K562 (cell line): ENCODE measurements at regions not wholly inside any gene's neighbourhood (a gene's known extent, or its start where the extent isn't known, plus 50 kb on each side); places are given as distances from the start of the nearest gene placed in this dataset.

Source experiments
- ATAC-seq: fragments of 200-7000 bp; cut with Tn5 transposase; 3 replicates; pipeline ENCODE4 v1.9.1; 2020; ENCODE audit warnings: moderate library complexity
- BruUV-seq: library from RNA; stranded (reverse); fragments of 400-500 nt; replicated peaks from 2 replicates; lab custom pipeline; 2021; lab: Mats Ljungman, UMichigan
- CTCF ChIA-PET: fragments of 300-600 bp; formaldehyde crosslinking; extraction: SDS; loops from one replicate; lab custom pipeline; 2021; ENCODE audit warnings: low intra/inter-chr PET ratio; lab: Yijun Ruan, JAX
- POLR2A ChIA-PET: fragments of 300-600, 350-650 bp; sonication (Branson Sonifier 250); formaldehyde crosslinking; extraction: SDS; loops from one replicate; lab custom pipeline; 2021; ENCODE audit warnings: antibody characterized with exemption, inconsistent platforms; lab: Yijun Ruan, JAX
- DNase-seq, 4 experiments: peaks; one replicate each; pipeline versions ENCODE4 v3.0.0 to v3.0.0-alpha.2; 2011 to 2018; ENCODE audit warnings: low spot score in 3 of 4, mixed read lengths in 3 of 4; ENCODE audit errors: extremely low read depth in 1 of 4
- FAIRE-seq: peaks from 2 replicates; lab custom pipeline; 2011; peaks lifted over from hg19 to GRCh38; lab: Jason Lieb, UNC
- H2AFZ ChIP-seq: 2 replicates; pipeline ENCODE4 v1.6.0; 2011; ENCODE audit warnings: low read depth, low read length, control low read depth, inconsistent platforms
- H3K27ac ChIP-seq: fragments of 200-600 bp; 3 replicates; pipeline ENCODE4 v1.8.0; 2011; ENCODE audit warnings: low read depth, mild to moderate bottlenecking, control low read depth, inconsistent platforms, low read length, moderate library complexity, mixed read lengths; ENCODE audit errors: extremely low read depth
- H3K27me3 ChIP-seq, 2 experiments: fragments of 300-600 bp in 1 of 2; 2 replicates in 1 of 2; 3 replicates in 1 of 2; pipeline versions ENCODE4 v1.6.0 to v1.8.0; 2011; ENCODE audit warnings: inconsistent platforms in 2 of 2, low read length in 2 of 2, mild to moderate bottlenecking in 1 of 2, mixed read lengths in 1 of 2, moderate library complexity in 1 of 2; ENCODE audit not compliant: control insufficient read depth in 2 of 2, insufficient read depth in 2 of 2
- H3K36me3 ChIP-seq: fragments of 300-600 bp; 3 replicates; pipeline ENCODE4 v1.8.0; 2011; ENCODE audit warnings: mild to moderate bottlenecking, low read length, inconsistent platforms; ENCODE audit not compliant: control insufficient read depth, insufficient read depth
- H3K4me1 ChIP-seq, 2 experiments: fragments of 200-600 bp in 1 of 2; replicated peaks in 1 of 2; 2 replicates in 1 of 2; 3 replicates in 1 of 2; pipeline versions ENCODE4 v1.5.1 to v1.8.0; 2011; ENCODE audit warnings: inconsistent platforms in 2 of 2, low read length in 2 of 2, mild to moderate bottlenecking in 1 of 2, mixed read lengths in 1 of 2, moderate library complexity in 1 of 2; ENCODE audit not compliant: control insufficient read depth in 2 of 2, insufficient read depth in 2 of 2
- H3K4me2 ChIP-seq: 2 replicates; pipeline ENCODE4 v1.6.1; 2011; ENCODE audit warnings: low read length, control low read depth, inconsistent platforms, mixed read lengths; ENCODE audit not compliant: insufficient read depth
- H3K4me3 ChIP-seq: fragments of 200-600 bp; sonication (generic), shearing (Covaris generic); 2 replicates; pipeline ENCODE4 v1.5.1; 2016; ENCODE audit warnings: control low read depth, inconsistent platforms
- H3K79me2 ChIP-seq: fragments of 200-600 bp; 3 replicates; pipeline ENCODE4 v1.8.0; 2011; ENCODE audit warnings: low read length, inconsistent platforms; ENCODE audit not compliant: control insufficient read depth, insufficient read depth
- H3K9ac ChIP-seq, 2 experiments: 2 replicates each; pipeline versions ENCODE4 v1.6.0 to v1.6.1; 2011; ENCODE audit warnings: low read depth in 2 of 2, low read length in 2 of 2, control low read depth in 1 of 2, inconsistent platforms in 1 of 2, mild to moderate bottlenecking in 1 of 2, mixed read lengths in 1 of 2; ENCODE audit not compliant: insufficient read depth in 1 of 2
- H3K9me1 ChIP-seq: one replicate; pipeline ENCODE4 v1.6.0; 2011; ENCODE audit warnings: inconsistent platforms, mild to moderate bottlenecking, low read length, moderate library complexity; ENCODE audit not compliant: control insufficient read depth, insufficient read depth
- H3K9me3 ChIP-seq: replicated peaks from 2 replicates; pipeline ENCODE4 v1.5.1; 2011; ENCODE audit warnings: low read depth, low read length, inconsistent platforms; ENCODE audit not compliant: control insufficient read depth, insufficient read depth
- H4K20me1 ChIP-seq: replicated peaks from 2 replicates; pipeline ENCODE4 v1.6.1; 2011; ENCODE audit warnings: low read length, inconsistent platforms, mixed read lengths; ENCODE audit not compliant: control insufficient read depth, insufficient read depth
- CEBPG ChIP-seq, 3 experiments: fragments of 200-800 bp in 1 of 3; sonication (Bioruptor generic) in 1 of 3; sonication (generic) in 1 of 3; formaldehyde crosslinking in 1 of 3; IDR thresholded peaks in 2 of 3; conservative IDR thresholded peaks in 1 of 3; 2 replicates each; pipeline versions ENCODE4 v1.6.1 to v1.8.0; 2016 to 2022; ENCODE audit warnings: missing compliant biosample characterization in 2 of 3, missing genetic modification characterization in 2 of 3, mild to moderate bottlenecking in 1 of 3, missing genetic modification reagents in 1 of 3
- E2F4 ChIP-seq: sonication (generic); formaldehyde crosslinking; IDR thresholded peaks from 2 replicates; pipeline ENCODE4 v1.8.0; 2022; ENCODE audit warnings: mild to moderate bottlenecking, low read depth, missing genetic modification reagents
- EGR1 ChIP-seq: fragments of 450-650 bp; conservative IDR thresholded peaks from 2 replicates; pipeline ENCODE4 v1.6.1; 2017; ENCODE audit warnings: mild to moderate bottlenecking
- HNRNPLL ChIP-seq: fragments of 200-400 bp; formaldehyde crosslinking; IDR thresholded peaks from 2 replicates; pipeline ENCODE4 v1.6.1; 2017; ENCODE audit warnings: low read length, low read depth, mild to moderate bottlenecking; ENCODE audit not compliant: poor library complexity, severe bottlenecking
- KHSRP ChIP-seq: fragments of 450-650 bp; IDR thresholded peaks from 2 replicates; pipeline ENCODE4 v1.6.1; 2017
- MEIS2 ChIP-seq: fragments of 450-650 bp; IDR thresholded peaks from 2 replicates; pipeline ENCODE4 v1.6.1; 2014; ENCODE audit warnings: mild to moderate bottlenecking; ENCODE audit not compliant: partially characterized antibody
- NCOA1 ChIP-seq: fragments of 450-650 bp; IDR thresholded peaks from 2 replicates; pipeline ENCODE4 v1.6.1; 2016; ENCODE audit warnings: low read depth
- PKNOX1 ChIP-seq: fragments of 450-650 bp; IDR thresholded peaks from 2 replicates; pipeline ENCODE4 v1.6.1; 2016
- SRSF9 ChIP-seq: fragments of 200-400 bp; formaldehyde crosslinking; IDR thresholded peaks from 2 replicates; pipeline ENCODE4 v1.6.1; 2017; ENCODE audit warnings: low read depth, low read length, borderline replicate concordance
- STAG1 ChIP-seq: sonication (generic); formaldehyde crosslinking; IDR thresholded peaks from 2 replicates; pipeline ENCODE4 v1.5.0; 2020; ENCODE audit warnings: missing genetic modification reagents, borderline replicate concordance
- USF2 ChIP-seq: sonication (generic); formaldehyde crosslinking; IDR thresholded peaks from 2 replicates; pipeline ENCODE4 v1.5.0; 2020; ENCODE audit warnings: missing genetic modification reagents
- ZKSCAN1 ChIP-seq: fragments of 150-350 bp; IDR thresholded peaks from 2 replicates; pipeline ENCODE4 v1.6.1; 2016; ENCODE audit warnings: low read depth, low read length
- ZNF212 ChIP-seq: fragments of 450-650 bp; formaldehyde crosslinking; IDR thresholded peaks from 2 replicates; pipeline ENCODE4 v1.4.0; 2020; ENCODE audit warnings: mild to moderate bottlenecking
- ZNF280B ChIP-seq: fragments of 250-450 bp; sonication (Bioruptor Pico); IDR thresholded peaks from 2 replicates; pipeline ENCODE4 v1.5.1; 2021; ENCODE audit warnings: mild to moderate bottlenecking
- WGBS: fragments of 100-300 bp; shearing (Covaris generic); methylation state at CpG from one replicate; pipeline ENCODE4 v1.1.6; 2016; ENCODE audit warnings: low coverage, mixed read lengths; ENCODE audit not compliant: insufficient coverage; ENCODE audit errors: missing lambda C conversion rate; 5-methylcytosine and 5-hydroxymethylcytosine counted together
- in situ Hi-C: fragments of 300-500 bp; cut with MboI; formaldehyde crosslinking; loops from 4 replicates; pipeline ENCODE4 v1.15.0; 2018; ENCODE audit warnings: inconsistent platforms, mixed read lengths
- intact Hi-C: fragments of 100-400 bp; cut with micrococcal nuclease; formaldehyde crosslinking; loops from 2 replicates; pipeline ENCODE4 v1.14.2; 2022

GRCh38 chr1:67958472-67958871 is 92.0 kb downstream of the DIRAS3 start (continued):
- TF ChIP-seq ZNF280B (no peak), NCOA1 (no peak), ZKSCAN1 (no peak), ZNF212 (CRISPR knock-in tag) (no peak)

GRCh38 chr1:67957066-67957465 is 93.4 kb downstream of the DIRAS3 start:
- FAIRE-seq = no peak
- intact Hi-C loops = no loop called here
- TF ChIP-seq MEIS2 (no peak), HNRNPLL (no peak), CEBPG (CRISPR knock-in tag; IDR thresholded peaks at IDR 0.05) (no peak), CEBPG (tag; conservative IDR thresholded peaks at IDR 0.05 in 1 of 2, IDR thresholded peaks at IDR 0.05 in 1 of 2) (no peak), SRSF9 (no peak), EGR1 (no peak), USF2 (CRISPR knock-in tag) (no peak), E2F4 (no peak), KHSRP (no peak), PKNOX1 (no peak), STAG1 (CRISPR knock-in tag) (no peak)

More at GRCh38 chr1:67957066-67957465, 93.4 kb downstream of the DIRAS3 start:
- no peaks in the 10 kb centered on the region for H3K36me3 ChIP-seq
- no peak overlapping the region for H3K4me2 ChIP-seq
- no TSS peak for BruUV-seq
- ChIA-PET CTCF (no interaction called here), POLR2A (interaction anchor here (0.6 to 0.9 kb wide), 2 partner anchors 9 to 743 kb away, joined by 3 to 5 read pairs; no protein-coding TSS in a partner anchor)
- H4K20me1 ChIP-seq = no peaks in the 10 kb centered on the region
- H3K27ac ChIP-seq = no peak overlapping the region
- no peaks in the 10 kb centered on the region for H3K4me1 ChIP-seq
- H3K4me3 ChIP-seq = no peak overlapping the region
- H3K9ac ChIP-seq = no peak overlapping the region
- H2AFZ ChIP-seq = no peak overlapping the region
- ATAC-seq = no peak
- H3K27me3 ChIP-seq = no peaks in the 10 kb centered on the region; a peak in 1 of 5 replicates
- H3K9me1 ChIP-seq = no peaks in the 10 kb centered on the region
- 25% methylated on average over 5 of the region's 5 CpGs for WGBS
- H3K9me3 ChIP-seq = no peaks in the 10 kb centered on the region
- no peaks in the 10 kb centered on the region for H3K79me2 ChIP-seq
- no peak for DNase-seq
- in situ Hi-C loops = no loop called here
